ENCODE measurements at regions not wholly inside any gene's neighbourhood (a gene's known extent, or its start where the extent isn't known, plus 50 kb on each side); places are given as distances from the start of the nearest gene placed in this dataset.

DNA sequence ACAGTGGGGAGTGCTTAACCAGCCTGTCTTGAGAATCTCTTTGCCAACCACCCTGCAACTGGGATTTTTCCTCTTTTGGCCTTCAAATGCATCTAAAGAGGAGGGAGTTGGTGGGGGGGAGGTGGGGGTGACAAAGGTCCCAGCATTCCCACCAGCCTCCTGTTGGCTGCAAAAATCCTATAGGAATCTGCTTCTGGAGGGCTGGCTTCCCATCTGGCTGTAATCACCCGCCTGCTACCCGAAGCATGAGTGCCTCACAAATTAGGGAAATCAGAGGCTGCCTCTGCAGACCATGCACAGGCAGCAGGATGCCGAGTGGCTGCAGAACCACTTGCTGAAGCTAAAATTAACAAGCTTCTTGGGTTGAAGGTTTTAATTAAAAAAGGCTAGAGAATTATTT lies 73.9 kb upstream of the WSCD2 start:
- TF ChIP-seq ESRRA (IDR thresholded peaks at IDR 0.05; ENCODE audit: borderline replicate concordance, low read depth) (no peak), RCOR1 (IDR thresholded peaks at IDR 0.05; ENCODE audit: borderline replicate concordance in 1 of 2, low read depth in 2 of 2, low read length in 2 of 2) (no peak), ZNF384 (IDR thresholded peaks at IDR 0.05; ENCODE audit: low read depth, low read length) (no peak), ZMIZ1 (IDR thresholded peaks at IDR 0.05; ENCODE audit: low read depth in 2 of 2, low read length in 2 of 2) (no peak), KAT2B (IDR thresholded peaks at IDR 0.05; ENCODE audit: low read depth, low read length) (no peak), HDAC2 (IDR thresholded peaks at IDR 0.05) (no peak), EHMT2 (IDR thresholded peaks at IDR 0.05) (no peak)
- TF ChIP-seq, protein P1, sequence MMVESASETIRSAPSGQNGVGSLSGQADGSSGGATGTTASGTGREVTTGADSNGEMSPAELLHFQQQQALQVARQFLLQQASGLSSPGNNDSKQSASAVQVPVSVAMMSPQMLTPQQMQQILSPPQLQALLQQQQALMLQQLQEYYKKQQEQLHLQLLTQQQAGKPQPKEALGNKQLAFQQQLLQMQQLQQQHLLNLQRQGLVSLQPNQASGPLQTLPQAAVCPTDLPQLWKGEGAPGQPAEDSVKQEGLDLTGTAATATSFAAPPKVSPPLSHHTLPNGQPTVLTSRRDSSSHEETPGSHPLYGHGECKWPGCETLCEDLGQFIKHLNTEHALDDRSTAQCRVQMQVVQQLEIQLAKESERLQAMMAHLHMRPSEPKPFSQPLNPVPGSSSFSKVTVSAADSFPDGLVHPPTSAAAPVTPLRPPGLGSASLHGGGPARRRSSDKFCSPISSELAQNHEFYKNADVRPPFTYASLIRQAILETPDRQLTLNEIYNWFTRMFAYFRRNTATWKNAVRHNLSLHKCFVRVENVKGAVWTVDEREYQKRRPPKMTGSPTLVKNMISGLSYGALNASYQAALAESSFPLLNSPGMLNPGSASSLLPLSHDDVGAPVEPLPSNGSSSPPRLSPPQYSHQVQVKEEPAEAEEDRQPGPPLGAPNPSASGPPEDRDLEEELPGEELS (CRISPR knock-in tag; IDR thresholded peaks at IDR 0.05; ENCODE audit: borderline replicate concordance) = no peak

All from K562 (cell line).